ENCODE measurements at regions not wholly inside any gene's neighbourhood (a gene's known extent, or its start where the extent isn't known, plus 50 kb on each side); places are given as distances from the start of the nearest gene placed in this dataset.

- TF ChIP-seq GATAD2B (conservative IDR thresholded peaks at IDR 0.05; ENCODE audit: low read depth) (no peak), STAT1 (conservative IDR thresholded peaks at IDR 0.05) (no peak), LARP7 (IDR thresholded peaks at IDR 0.05) (no peak)
Measured at GRCh38 chr1:199356561-199356960, 670.9 kb upstream of the NR5A2 start (continued).

- DNase-seq (ENCODE audit: low read depth, low spot score): no peak
- no TSS peak for BruUV-seq (replicated peaks)
- no peaks in the 10 kb centered on the region for H4K20me1 ChIP-seq (ENCODE audit: control insufficient read depth, insufficient read depth)
- H3K9ac ChIP-seq (ENCODE audit: control insufficient read depth, insufficient read depth, low read length): no peak overlapping the region
- H3K4me1 ChIP-seq (ENCODE audit: control insufficient read depth, insufficient read depth, low read length): no peaks in the 10 kb centered on the region
- H3K27me3 ChIP-seq (replicated peaks in 1 of 2; ENCODE audit: control insufficient read depth in 2 of 2, insufficient read depth in 2 of 2, low read length in 1 of 2): no peaks in the 10 kb centered on the region
- H3K4me3 ChIP-seq: no peak overlapping the region
- RAD21 ChIA-PET (ENCODE audit: unreplicated experiment): no interaction called here
- no peak overlapping the region for H3K4me2 ChIP-seq (ENCODE audit: control insufficient read depth, insufficient read depth)
- no peak overlapping the region for H3K27ac ChIP-seq (ENCODE audit: control insufficient read depth, insufficient read depth)
- no peak for ATAC-seq
- H3K79me2 ChIP-seq (ENCODE audit: control insufficient read depth, insufficient read depth, low read length): no peaks in the 10 kb centered on the region
- CTCF ChIA-PET: interaction anchor here (2.4 kb wide), 1 partner anchor 30 kb away, joined by 6 read pairs; no protein-coding TSS in a partner anchor
- no peak for FAIRE-seq
- POLR2A ChIA-PET: no interaction called here
- SMC1A ChIA-PET (ENCODE audit: uncharacterized antibody, unreplicated experiment): interaction anchor here (1.3 kb wide), 1 partner anchor 53 kb away, joined by 3 read pairs; no protein-coding TSS in a partner anchor
- in situ Hi-C loops (cut with MboI) (no loop called here), intact Hi-C loops (cut with micrococcal nuclease; ENCODE audit: unreplicated experiment) (no loop called here)
- TF ChIP-seq NFIC (IDR thresholded peaks at IDR 0.05; ENCODE audit: low read depth, low read length): no peak
- no peak for TF ChIP-seq BHLHE40 (IDR thresholded peaks at IDR 0.05; ENCODE audit: borderline replicate concordance in 1 of 2, low read depth in 2 of 2, low read length in 1 of 2)
- TF ChIP-seq HDAC2 (IDR thresholded peaks at IDR 0.05): no peak
- no peak for TF ChIP-seq NR2C2 (IDR thresholded peaks at IDR 0.05; ENCODE audit: borderline replicate concordance, control insufficient read depth, insufficient read length, low read depth)
- no peak for TF ChIP-seq SKIL (IDR thresholded peaks at IDR 0.05; ENCODE audit: low read depth, poor library complexity, severe bottlenecking)
- no peak for TF ChIP-seq CHD1 (IDR thresholded peaks at IDR 0.05; ENCODE audit: low read depth, low read length)
- no peak overlapping the region for H2AFZ ChIP-seq (ENCODE audit: control insufficient read depth, low read depth, low read length)
- 26% methylated on average over 3 of the region's 3 CpGs for WGBS (ENCODE audit: insufficient coverage, insufficient replicate concordance, low lambda C conversion rate, missing lambda C conversion rate)
- no peaks in the 10 kb centered on the region for H3K36me3 ChIP-seq (ENCODE audit: control insufficient read depth in 2 of 2, insufficient read depth in 2 of 2, low read length in 1 of 2)
- no peaks in the 10 kb centered on the region for H3K9me3 ChIP-seq (replicated peaks; ENCODE audit: control insufficient read depth, insufficient read depth, low read length)
Measured at GRCh38 chr1:199357599-199357998, 669.9 kb upstream of the NR5A2 start.
